ENCODE measurements at regions not wholly inside any gene's neighbourhood (a gene's known extent, or its start where the extent isn't known, plus 50 kb on each side); places are given as distances from the start of the nearest gene placed in this dataset.

- TF ChIP-seq POLR2A (IDR thresholded peaks at IDR 0.05) = no peak
- TF ChIP-seq CTCF (IDR thresholded peaks at IDR 0.05) = no peak
Observed at GRCh38 chr7:106986450-106986977, 58.0 kb upstream of the PRKAR2B start.

Measured in testis (tissue), 2 donors.